SK-N-MC (cell line): ENCODE measurements at regions not wholly inside any gene's neighbourhood (a gene's known extent, or its start where the extent isn't known, plus 50 kb on each side); places are given as distances from the start of the nearest gene placed in this dataset.
"Not testable (repeated sequence)": the region's sequence is repeated elsewhere in the genome, so short reads cannot be mapped to it uniquely, and the experiment has no call there.

ENCODE experiments used
- DNase-seq: peaks from one replicate; pipeline ENCODE4 v3.0.0-alpha.2; 2011; ENCODE audit warnings: low read depth, low spot score
- H3K27ac ChIP-seq: fragments of 200-600 bp; sonication (generic); 2 replicates; pipeline ENCODE4 v1.5.1; 2016; ENCODE audit warnings: mixed run types
- H3K36me3 ChIP-seq: fragments of 200-600 bp; sonication (generic); 2 replicates; pipeline ENCODE4 v1.6.1; 2017; ENCODE audit warnings: antibody characterized with exemption, low read length, mixed read lengths; ENCODE audit not compliant: insufficient read depth
- H3K4me3 ChIP-seq: fragments of 200-600 bp; sonication (generic); 2 replicates; pipeline ENCODE4 v1.5.1; 2016
- H3K9ac ChIP-seq: fragments of 200-600 bp; sonication (generic); 2 replicates; pipeline ENCODE4 v1.8.0; 2017; ENCODE audit warnings: mixed run types, mixed read lengths; ENCODE audit not compliant: insufficient read length
- H3K9me3 ChIP-seq: fragments of 200-600 bp; sonication (generic); 2 replicates; pipeline ENCODE4 v1.6.1; 2017; ENCODE audit warnings: low read depth, mild to moderate bottlenecking, antibody characterized with exemption, low read length, moderate library complexity, mixed read lengths
- EZH2 ChIP-seq: fragments of 200-600 bp; sonication (generic); IDR thresholded peaks from one replicate; pipeline ENCODE4 v1.6.1; 2017; ENCODE audit warnings: antibody characterized with exemption
- FOXP2 ChIP-seq: optimal IDR thresholded peaks from 2 replicates; pipeline ENCODE3; 2011; ENCODE audit warnings: mild to moderate bottlenecking, moderate library complexity; ENCODE audit not compliant: insufficient read depth; ENCODE audit errors: extremely low read length, control extremely low read depth
- POLR2AphosphoS5 ChIP-seq: IDR thresholded peaks from 2 replicates; pipeline ENCODE4 v1.6.1; 2012; ENCODE audit warnings: mild to moderate bottlenecking, low read depth, low read length, borderline replicate concordance

GRCh38 chr14:48251290-48251689 lies 575.9 kb upstream of the MDGA2 start:
- Histone ChIP-seq H3K4me3 (no peak overlapping the region), H3K27ac (no peak overlapping the region), H3K36me3 (no peaks in the 10 kb centered on the region), H3K9ac (no peak overlapping the region), H3K9me3 (no peaks in the 10 kb centered on the region)
- no peak for DNase-seq
- TF ChIP-seq EZH2 (no peak), FOXP2 (no peak), POLR2AphosphoS5 (no peak)

GRCh38 chr14:48250575-48250974 lies 575.2 kb upstream of the MDGA2 start:
- Histone ChIP-seq H3K9ac (no peak overlapping the region), H3K27ac (no peak overlapping the region), H3K9me3 (no peaks in the 10 kb centered on the region), H3K36me3 (no peaks in the 10 kb centered on the region), H3K4me3 (no peak overlapping the region)
- TF ChIP-seq EZH2 = no peak
- no peak for TF ChIP-seq POLR2AphosphoS5
- TF ChIP-seq FOXP2 = no peak
- no peak for DNase-seq

GRCh38 chr14:48247977-48248376 lies 572.6 kb upstream of the MDGA2 start:
- Histone ChIP-seq H3K36me3 (no peaks in the 10 kb centered on the region), H3K27ac (no peak overlapping the region), H3K9ac (no peak overlapping the region), H3K9me3 (no peaks in the 10 kb centered on the region), H3K4me3 (no peak overlapping the region)
- DNase-seq = no peak
- TF ChIP-seq FOXP2 (no peak), EZH2 (no peak), POLR2AphosphoS5 (no peak)

DNA sequence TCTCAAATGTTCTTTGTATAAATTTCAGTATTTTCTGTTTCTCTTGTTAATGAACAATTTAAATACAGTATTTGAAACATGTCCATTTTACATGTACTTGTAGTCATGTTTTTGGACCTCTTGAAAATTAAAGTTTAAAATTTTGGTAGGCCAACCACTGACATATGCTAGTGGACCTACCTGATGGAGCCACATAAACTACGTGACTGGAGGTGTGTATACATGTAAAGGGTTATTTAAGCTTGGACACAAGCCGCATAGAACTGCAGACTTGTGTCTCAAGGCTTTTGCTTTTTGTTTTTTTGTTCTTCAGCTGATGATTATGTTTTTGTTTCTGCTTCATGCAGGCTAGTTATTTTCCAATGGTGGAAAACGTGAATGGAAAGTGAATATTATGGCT lies 568.5 kb upstream of the MDGA2 start:
- no peak for DNase-seq
- no peaks in the 10 kb centered on the region for H3K9me3 ChIP-seq
- H3K4me3 ChIP-seq = no peak overlapping the region
- no peak for TF ChIP-seq POLR2AphosphoS5
- H3K27ac ChIP-seq = no peak overlapping the region
- no peak overlapping the region for H3K9ac ChIP-seq
- H3K36me3 ChIP-seq = no peaks in the 10 kb centered on the region

- TF ChIP-seq FOXP2 (no peak), POLR2AphosphoS5 (no peak), EZH2 (no peak)
- no peak overlapping the region for H3K4me3 ChIP-seq
- no peak overlapping the region for H3K27ac ChIP-seq
- no peaks in the 10 kb centered on the region for H3K36me3 ChIP-seq
- H3K9me3 ChIP-seq = no peaks in the 10 kb centered on the region
- H3K9ac ChIP-seq = no peak overlapping the region
- DNase-seq = no peak
Observed at GRCh38 chr14:48229091-48229490, 553.7 kb upstream of the MDGA2 start.

GRCh38 chr14:48193893-48194292 lies 518.5 kb upstream of the MDGA2 start:
- Histone ChIP-seq H3K9me3 (no peaks in the 10 kb centered on the region), H3K9ac (no peak overlapping the region), H3K27ac (no peak overlapping the region), H3K36me3 (no peaks in the 10 kb centered on the region), H3K4me3 (no peak overlapping the region)
- no peak for TF ChIP-seq EZH2
- no peak for TF ChIP-seq POLR2AphosphoS5
- TF ChIP-seq FOXP2 = no peak
- DNase-seq = no peak

GRCh38 chr14:48149624-48150023 lies 474.2 kb upstream of the MDGA2 start:
- H3K9ac ChIP-seq, H3K4me3 ChIP-seq, H3K9me3 ChIP-seq, H3K27ac ChIP-seq, H3K36me3 ChIP-seq, DNase-seq: not testable (repeated sequence)

- TF ChIP-seq EZH2 (no peak), POLR2AphosphoS5 (no peak), FOXP2 (no peak)
- H3K9ac ChIP-seq = no peak overlapping the region
- no peak for DNase-seq
Observed at GRCh38 chr14:48140804-48141203, 465.4 kb upstream of the MDGA2 start.

DNA sequence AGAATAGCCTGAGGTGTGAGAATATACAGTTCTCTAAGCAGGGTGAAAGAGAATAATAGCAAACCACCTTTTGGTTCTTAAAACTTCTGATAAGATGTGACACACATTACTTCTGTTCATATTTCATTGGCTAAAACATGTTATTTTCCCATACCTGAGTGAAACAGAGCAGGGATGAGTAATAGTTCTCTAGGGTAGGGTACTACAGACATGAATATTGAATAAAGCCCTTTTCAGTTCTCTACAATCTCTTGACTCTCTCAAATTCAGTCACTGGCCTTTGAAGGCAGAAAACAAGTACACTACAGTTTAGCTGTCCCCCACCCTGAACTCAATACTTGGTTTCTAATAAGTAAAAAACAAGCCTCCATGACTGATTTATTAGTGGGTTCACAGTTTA lies 454.1 kb upstream of the MDGA2 start:
- Histone ChIP-seq H3K9ac (no peak overlapping the region), H3K4me3 (no peak overlapping the region), H3K9me3 (no peaks in the 10 kb centered on the region), H3K27ac (no peak overlapping the region), H3K36me3 (no peaks in the 10 kb centered on the region)
- TF ChIP-seq POLR2AphosphoS5 = no peak
- no peak for TF ChIP-seq FOXP2
- no peak for TF ChIP-seq EZH2
- DNase-seq = no peak

More at GRCh38 chr14:48140804-48141203, 465.4 kb upstream of the MDGA2 start:
- no peak overlapping the region for H3K4me3 ChIP-seq
- no peaks in the 10 kb centered on the region for H3K9me3 ChIP-seq
- H3K36me3 ChIP-seq = no peaks in the 10 kb centered on the region
- no peak overlapping the region for H3K27ac ChIP-seq

- TF ChIP-seq FOXP2 = no peak
- TF ChIP-seq POLR2AphosphoS5 = no peak
- no peak for TF ChIP-seq EZH2
Observed at GRCh38 chr14:48127674-48128073, 452.3 kb upstream of the MDGA2 start.

DNA sequence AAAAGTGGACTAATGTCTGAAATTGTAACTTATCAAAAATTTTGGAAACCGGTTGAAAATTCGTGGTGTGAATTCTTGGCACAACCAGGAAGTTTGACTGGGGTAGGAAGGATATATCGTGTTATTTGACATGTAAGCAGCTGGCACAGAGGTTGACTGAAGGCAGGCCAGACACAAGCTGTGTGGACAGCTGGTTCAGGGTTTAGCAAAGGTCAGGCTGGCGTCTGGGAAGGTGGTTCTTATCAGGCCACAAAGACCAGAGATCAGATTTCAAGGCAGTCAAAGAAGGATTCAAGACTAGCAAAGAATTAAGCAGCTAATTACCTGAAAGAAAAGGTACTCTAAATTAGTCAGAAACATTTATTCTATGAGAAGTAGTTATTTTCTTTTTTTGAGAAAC lies 450.2 kb upstream of the MDGA2 start:
- H3K27ac ChIP-seq = no peak overlapping the region
- H3K36me3 ChIP-seq = no peaks in the 10 kb centered on the region
- no peak overlapping the region for H3K4me3 ChIP-seq
- TF ChIP-seq POLR2AphosphoS5 = no peak
- no peak for TF ChIP-seq FOXP2
- no peak for TF ChIP-seq EZH2
- no peak for DNase-seq
- no peak overlapping the region for H3K9ac ChIP-seq
- H3K9me3 ChIP-seq = no peaks in the 10 kb centered on the region

More at GRCh38 chr14:48127674-48128073, 452.3 kb upstream of the MDGA2 start:
- no peaks in the 10 kb centered on the region for H3K36me3 ChIP-seq
- DNase-seq = no peak
- no peaks in the 10 kb centered on the region for H3K9me3 ChIP-seq
- no peak overlapping the region for H3K9ac ChIP-seq
- H3K4me3 ChIP-seq = no peak overlapping the region
- no peak overlapping the region for H3K27ac ChIP-seq
